ENCODE measurements at regions not wholly inside any gene's neighbourhood (a gene's known extent, or its start where the extent isn't known, plus 50 kb on each side); places are given as distances from the start of the nearest gene placed in this dataset.

DNA sequence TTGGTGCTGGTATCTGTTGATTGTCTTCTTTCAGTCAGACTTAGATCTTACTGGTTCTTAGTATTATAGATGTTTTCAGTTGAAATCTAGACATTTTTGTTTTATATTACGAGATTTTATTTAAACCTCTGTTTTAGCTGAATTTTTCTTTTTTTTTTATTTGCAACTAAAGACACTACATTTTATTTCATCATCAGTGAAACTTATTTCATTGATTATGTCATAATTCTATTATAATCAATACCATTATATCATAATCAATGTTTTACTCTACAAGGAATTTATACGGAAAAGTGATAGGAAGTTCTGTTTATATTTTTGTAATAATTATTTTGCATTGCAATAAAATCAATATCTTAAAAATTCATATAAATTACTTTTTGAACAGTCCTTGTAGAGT is 477.4 kb upstream of the MDFIC2 start:
- FAIRE-seq: peak; percentile 25

GRCh38 chr3:70780790-70781189 is 468.4 kb upstream of the MDFIC2 start:
- FAIRE-seq: no peak

- no peak for FAIRE-seq
Observed at GRCh38 chr3:70779296-70779695, 466.9 kb upstream of the MDFIC2 start.

GRCh38 chr3:70776081-70776480 is 463.6 kb upstream of the MDFIC2 start:
- FAIRE-seq: no peak

- FAIRE-seq: no peak
Observed at GRCh38 chr3:70775257-70775656, 462.8 kb upstream of the MDFIC2 start.

DNA sequence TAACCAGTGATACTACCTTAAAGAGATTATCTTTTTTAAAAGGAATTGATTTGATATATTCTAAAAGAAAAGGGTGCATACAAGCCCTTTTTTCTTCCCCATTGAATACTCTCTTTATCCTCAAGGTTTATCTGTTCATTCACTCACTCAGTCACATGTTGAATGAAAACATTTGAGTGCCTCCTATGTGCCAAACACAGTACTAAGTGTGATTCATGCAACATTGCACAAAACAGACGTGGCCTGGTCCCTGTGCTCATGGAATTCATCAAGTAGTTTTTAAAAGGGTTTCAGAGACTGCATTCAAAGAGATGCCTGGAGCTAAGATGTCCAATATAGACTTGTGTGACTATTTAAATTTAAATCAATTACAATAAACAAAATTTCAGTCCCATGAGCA is 462.2 kb upstream of the MDFIC2 start:
- no peak for FAIRE-seq

- no peak for FAIRE-seq
Observed at GRCh38 chr3:70771426-70772147, 459.1 kb upstream of the MDFIC2 start.

DNA sequence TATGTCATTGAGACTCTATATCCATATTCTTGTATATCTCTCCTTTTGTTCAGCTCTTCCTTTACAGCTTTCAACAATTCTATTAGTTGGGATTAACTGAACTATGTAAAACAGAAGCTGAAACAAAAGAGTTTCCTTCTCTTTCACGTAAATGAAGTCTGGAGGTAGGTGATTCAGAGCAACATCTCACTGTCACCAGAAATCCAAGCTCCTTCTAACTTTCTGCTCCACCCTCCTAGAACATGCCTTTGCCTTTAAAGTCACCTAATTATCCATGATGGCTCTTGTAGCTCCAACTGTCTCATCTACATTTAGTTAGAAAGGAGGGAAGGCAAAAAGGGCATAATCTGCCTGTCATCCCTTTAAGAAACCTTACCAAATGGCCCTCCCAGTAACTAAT is 458.2 kb upstream of the MDFIC2 start:
- no peak for FAIRE-seq

DNA sequence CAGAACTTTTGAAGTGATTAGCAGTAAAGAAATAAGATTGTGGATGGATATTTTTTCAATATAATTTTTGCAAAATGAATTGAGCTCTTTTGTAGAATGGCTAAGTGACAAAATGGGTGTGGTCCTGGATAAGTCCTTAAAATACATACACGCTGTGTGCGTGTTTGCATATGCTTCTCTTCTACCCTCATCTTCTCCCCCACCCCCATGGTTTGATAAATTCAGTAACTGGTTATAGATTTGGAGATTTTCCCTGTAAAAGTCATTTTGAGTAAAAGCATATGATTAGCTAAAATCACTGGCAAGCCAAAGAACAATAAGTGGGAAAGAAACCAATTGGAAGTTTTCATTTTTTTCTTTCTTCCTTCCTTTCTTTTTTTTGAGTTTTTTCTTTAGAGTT is 453.9 kb upstream of the MDFIC2 start:
- no peak for FAIRE-seq

DNA sequence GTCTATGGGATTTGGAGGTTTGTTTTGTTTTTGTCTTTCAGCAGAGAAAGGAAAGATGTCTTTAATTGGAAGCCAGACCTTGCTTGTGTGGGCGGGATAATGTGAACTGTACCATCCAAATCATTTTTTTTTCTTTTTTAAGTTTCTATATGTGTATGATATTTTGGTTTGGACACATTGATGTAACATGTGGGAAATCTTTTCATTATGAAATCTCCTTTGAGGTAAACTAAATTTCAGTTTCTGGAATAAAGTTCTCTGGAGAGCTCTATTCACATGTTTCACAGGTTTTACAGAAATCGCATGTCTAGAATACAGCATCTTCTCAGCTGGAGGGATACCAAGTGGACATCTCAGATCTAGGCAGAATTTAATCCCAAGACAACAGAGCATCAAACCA is 451.5 kb upstream of the MDFIC2 start:
- no peak for FAIRE-seq

DNA sequence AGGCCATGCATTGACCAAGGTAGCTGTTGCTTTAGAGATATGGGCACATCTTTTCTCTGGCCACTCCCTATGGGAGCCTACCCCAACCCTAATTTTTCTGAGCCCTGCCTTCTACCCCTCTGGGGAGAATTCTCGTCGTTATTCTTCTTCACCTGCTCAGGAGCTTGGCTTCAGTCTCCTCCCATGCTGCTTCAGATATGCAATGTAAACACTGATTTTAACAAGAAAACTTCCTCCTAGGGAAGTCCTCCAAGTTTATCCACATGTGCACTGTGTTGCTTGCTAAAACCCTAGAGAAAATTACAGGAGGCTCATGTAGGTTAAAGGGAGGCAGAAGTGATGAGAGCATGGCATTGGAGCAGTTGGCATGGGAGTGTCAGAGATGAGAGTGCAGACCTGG is 445.2 kb upstream of the MDFIC2 start:
- no peak for FAIRE-seq

- no peak for FAIRE-seq
Observed at GRCh38 chr3:70755526-70755925, 443.1 kb upstream of the MDFIC2 start.

- FAIRE-seq: no peak
Observed at GRCh38 chr3:70754314-70754713, 441.9 kb upstream of the MDFIC2 start.

- no peak for FAIRE-seq
Observed at GRCh38 chr3:70753572-70753971, 441.1 kb upstream of the MDFIC2 start.

DNA sequence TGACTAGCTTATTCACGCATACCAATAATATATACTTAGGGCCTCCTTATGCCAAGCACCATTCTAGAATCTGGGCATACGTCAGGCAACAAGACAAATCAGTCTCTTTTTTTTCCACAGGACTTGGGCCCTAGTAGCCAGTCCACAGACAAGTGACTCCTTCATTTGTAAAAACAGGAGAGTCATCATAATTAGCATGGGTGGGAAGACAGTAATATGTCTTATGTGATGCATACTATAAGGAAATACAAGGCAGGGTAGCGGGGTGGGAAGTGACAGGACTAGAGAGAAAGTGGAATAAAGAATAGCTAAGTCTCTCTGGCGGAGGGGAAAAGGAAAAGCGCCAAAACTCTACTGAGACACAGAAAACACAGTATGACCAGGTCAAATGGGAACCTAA is 439.6 kb upstream of the MDFIC2 start:
- no peak for FAIRE-seq

DNA sequence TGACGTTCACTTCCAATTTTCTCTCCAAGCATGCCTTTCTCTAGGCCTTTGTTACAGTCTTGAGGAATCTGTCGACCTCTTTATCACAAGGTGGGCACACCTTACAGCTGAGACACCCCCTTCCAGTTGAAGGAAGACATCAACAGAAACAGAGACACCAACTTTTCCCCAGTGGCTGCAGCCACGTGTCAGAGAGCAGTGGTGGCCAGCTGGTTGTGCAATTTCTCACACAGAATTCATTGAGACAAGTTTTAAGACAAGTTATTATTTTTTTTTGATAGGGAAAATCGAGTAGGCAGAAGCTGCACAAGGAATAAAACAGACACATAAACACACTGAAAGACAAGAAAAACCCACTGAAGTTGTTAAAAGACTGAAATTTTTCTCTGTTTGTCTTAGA is 436.7 kb upstream of the MDFIC2 start:
- no peak for FAIRE-seq

DNA sequence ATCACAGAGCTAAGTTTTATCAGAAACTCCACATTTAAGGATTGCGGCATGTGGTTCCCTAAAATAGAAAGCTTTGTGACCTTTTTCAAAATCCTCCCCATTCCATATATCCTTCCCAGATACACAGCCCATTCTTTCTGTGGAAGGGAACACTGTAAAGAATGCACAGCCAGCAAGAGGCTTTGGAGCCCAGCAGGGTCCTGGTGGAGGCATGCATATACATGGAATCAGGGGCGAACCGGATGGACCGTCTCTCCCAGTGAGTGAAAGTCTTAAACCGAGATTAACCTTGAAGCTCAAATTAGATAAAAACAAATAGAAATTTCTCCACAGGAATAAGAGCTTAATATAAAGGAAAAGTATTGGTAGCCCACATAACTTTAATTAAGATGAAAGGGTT is 436.2 kb upstream of the MDFIC2 start:
- no peak for FAIRE-seq

DNA sequence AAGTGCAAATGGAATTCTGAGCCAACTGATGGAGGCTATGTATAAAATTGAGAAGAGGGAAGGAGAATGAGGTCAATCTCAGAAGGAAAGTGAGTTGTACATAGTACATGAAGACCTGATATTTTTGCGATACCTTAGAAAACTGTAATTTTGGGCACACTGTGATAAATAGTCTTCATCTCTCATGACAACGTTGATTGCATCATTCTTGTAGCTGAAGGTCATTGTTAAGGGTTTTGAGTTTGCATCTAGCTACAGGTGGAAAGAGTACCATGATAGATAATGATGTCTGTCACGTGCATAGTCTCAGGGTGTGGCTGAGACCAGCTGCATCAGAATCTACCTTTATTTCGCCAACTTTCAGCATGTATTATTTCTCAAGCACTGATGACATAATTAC is 435.4 kb upstream of the MDFIC2 start:
- FAIRE-seq: no peak

- FAIRE-seq: no peak
Observed at GRCh38 chr3:70744536-70744935, 432.1 kb upstream of the MDFIC2 start.

- FAIRE-seq: no peak
Observed at GRCh38 chr3:70743754-70744153, 431.3 kb upstream of the MDFIC2 start.

GRCh38 chr3:70742081-70742480 is 429.6 kb upstream of the MDFIC2 start:
- no peak for FAIRE-seq

DNA sequence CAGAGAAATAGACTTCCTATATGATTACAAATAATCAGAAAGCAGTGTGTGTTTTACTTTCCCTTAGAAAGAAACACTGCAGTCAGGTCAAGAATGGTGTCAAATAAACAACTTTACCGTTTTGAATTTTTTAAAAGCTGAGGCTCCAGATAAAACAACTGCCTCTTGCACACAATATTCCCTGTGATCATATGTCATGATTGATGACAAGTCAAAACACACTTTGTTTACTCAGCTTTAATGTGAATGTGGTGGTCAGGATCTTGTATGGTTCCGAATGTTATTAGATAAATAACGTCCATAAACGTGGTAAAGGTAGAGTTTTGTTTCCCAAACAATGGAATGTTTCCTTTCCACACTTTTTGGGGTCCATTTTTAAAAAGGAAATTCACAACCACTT is 428.4 kb upstream of the MDFIC2 start:
- FAIRE-seq: no peak

GRCh38 chr3:70740071-70740470 is 427.6 kb upstream of the MDFIC2 start:
- no peak for FAIRE-seq

DNA sequence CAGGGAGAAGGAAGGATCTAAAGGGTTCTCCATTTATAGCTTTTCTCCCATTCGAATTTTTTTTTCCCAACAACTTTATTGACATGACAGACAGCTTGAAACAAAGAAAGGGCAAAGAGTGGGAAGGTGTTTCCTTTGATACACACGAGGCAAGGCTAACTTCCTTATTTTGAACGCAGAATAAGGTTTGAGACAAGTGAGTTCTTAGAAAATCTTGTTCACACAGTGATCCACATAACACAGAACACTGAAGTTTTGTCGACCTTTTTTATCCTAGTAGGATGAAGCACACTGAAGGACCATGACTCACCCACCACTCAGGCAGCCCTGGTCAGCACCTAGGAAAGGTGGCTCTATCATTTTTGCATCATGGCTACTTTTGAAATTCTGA is 425.8 kb upstream of the MDFIC2 start:
- FAIRE-seq: no peak

- FAIRE-seq: no peak
Observed at GRCh38 chr3:70737666-70738290, 425.3 kb upstream of the MDFIC2 start.

Data from A204.1 (cell line).